ENCODE measurements at regions not wholly inside any gene's neighbourhood (a gene's known extent, or its start where the extent isn't known, plus 50 kb on each side); places are given as distances from the start of the nearest gene placed in this dataset.
"Not testable (repeated sequence)": the region's sequence is repeated elsewhere in the genome, so short reads cannot be mapped to it uniquely, and the experiment has no call there.

- H3K4me1 ChIP-seq, result no peaks in the 10 kb centered on the region
- no peaks in the 10 kb centered on the region for H3K27me3 ChIP-seq
- TF ChIP-seq POLR2A (IDR thresholded peaks at IDR 0.05), result no peak
- no peak for TF ChIP-seq POLR2AphosphoS5 (IDR thresholded peaks at IDR 0.05)
- H3K27ac ChIP-seq, result no peak overlapping the region
- intact Hi-C loops (cut with DNase I), result no loop called here
- H3K4me3 ChIP-seq, result no peak overlapping the region
- 41 to 73% methylated on average over 3 of the region's 3 CpGs for WGBS, 2 donors
- no peaks in the 10 kb centered on the region for H3K36me3 ChIP-seq
- no peak for DNase-seq
- H3K9me3 ChIP-seq, result no peaks in the 10 kb centered on the region
Measured at GRCh38 chr7:65462148-65462716, 88.6 kb downstream of the ZNF92 start.

DNA sequence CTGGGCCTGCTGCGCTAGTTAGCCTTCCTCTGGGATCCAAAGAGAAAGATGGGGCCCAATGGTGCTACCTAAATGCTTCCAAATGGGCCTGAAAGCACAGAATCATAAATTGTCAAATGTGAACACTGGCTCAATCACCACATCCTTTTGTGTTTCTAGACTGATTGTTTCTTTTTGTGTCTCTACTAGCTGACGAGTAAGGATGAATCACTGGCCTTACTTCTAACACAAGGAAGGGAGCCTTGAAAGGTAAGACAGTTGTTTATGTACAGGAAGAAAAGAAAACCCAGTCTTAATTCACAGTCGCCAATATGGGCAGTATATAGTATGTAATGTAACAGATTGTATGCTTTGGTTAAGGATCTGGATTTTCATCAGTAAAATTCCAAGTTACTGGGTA lies 89.5 kb downstream of the ZNF92 start:
- Histone ChIP-seq H3K27ac (no peak overlapping the region), H3K4me1 (no peaks in the 10 kb centered on the region), H3K36me3 (no peaks in the 10 kb centered on the region), H3K4me3 (no peak overlapping the region), H3K27me3 (no peaks in the 10 kb centered on the region), H3K9me3 (no peaks in the 10 kb centered on the region)
- no peak for TF ChIP-seq EP300 (IDR thresholded peaks at IDR 0.05)
- no peak for TF ChIP-seq CTCF (IDR thresholded peaks at IDR 0.05)
- TF ChIP-seq POLR2AphosphoS5 (IDR thresholded peaks at IDR 0.05), result no peak
- TF ChIP-seq POLR2A (IDR thresholded peaks at IDR 0.05), result no peak
- 87 to 92% methylated on average over 3 of the region's 3 CpGs for WGBS, 2 donors
- DNase-seq, result no peak
- intact Hi-C loops (cut with DNase I), result no loop called here

DNA sequence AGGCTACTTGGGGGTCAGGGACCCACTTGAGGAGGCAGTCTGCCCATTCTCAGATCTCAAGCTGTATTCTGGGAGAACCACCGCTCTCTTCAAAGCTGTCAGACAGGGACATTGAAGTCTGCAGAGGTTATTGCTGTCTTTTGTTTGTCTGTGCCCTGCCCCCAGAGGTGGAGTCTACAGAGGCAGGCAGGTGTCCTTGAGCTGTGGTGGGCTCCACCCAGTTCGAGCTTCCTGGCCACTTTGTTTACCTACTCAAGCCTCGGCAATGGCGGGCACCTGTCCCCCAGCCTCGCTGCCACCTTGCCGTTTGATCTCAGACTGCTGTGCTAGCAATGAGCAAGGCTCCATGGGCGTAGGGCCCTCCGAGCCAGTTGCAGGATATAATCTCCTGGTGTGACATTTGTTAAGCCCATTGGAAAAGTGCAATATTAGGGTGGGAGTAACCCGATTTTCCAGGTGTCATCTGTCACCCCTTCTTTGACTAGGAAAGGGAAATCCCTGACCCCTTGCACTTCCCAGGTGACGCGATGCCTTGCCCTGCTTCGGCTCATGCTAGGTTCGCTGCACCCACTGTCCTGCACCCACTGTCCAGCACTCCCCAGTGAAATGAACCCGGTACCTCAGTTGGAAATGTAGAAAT lies 96.4 kb downstream of the ZNF92 start:
- intact Hi-C loops (cut with DNase I); H3K4me1 ChIP-seq; H3K36me3 ChIP-seq; H3K27ac ChIP-seq; H3K9me3 ChIP-seq; H3K4me3 ChIP-seq; H3K27me3 ChIP-seq; DNase-seq: not testable (repeated sequence)
- 75 to 81% methylated on average over 14 of the region's 14 CpGs for WGBS, 2 donors

DNA sequence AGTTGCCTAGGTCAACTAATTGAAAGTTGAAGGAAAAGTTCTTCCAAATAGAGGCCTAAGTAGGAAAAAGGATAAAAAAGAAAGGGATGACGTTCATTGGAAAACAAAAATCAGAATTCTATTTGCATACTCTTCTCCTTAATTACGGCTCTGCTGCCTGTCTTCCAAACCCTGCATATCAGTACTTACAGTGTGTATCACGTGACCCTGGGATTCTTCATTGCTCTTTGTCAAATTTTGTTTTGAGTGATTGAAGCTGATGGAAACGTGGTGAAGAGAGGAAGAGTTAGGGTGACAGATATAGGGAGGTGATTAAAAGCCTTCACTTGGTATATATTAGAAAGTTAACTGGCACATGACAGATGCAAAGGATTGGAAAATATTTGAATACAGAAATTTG lies 97.9 kb downstream of the ZNF92 start:
- DNase-seq, result no peak
- Histone ChIP-seq H3K36me3 (no peaks in the 10 kb centered on the region), H3K9me3 (no peaks in the 10 kb centered on the region), H3K27me3 (no peaks in the 10 kb centered on the region), H3K4me1 (no peaks in the 10 kb centered on the region), H3K4me3 (no peak overlapping the region), H3K27ac (no peak overlapping the region)
- TF ChIP-seq EP300 (IDR thresholded peaks at IDR 0.05), result no peak
- no peak for TF ChIP-seq POLR2AphosphoS5 (IDR thresholded peaks at IDR 0.05)
- TF ChIP-seq POLR2A (IDR thresholded peaks at IDR 0.05), result no peak
- no peak for TF ChIP-seq CTCF (IDR thresholded peaks at IDR 0.05)
- WGBS, 2 donors, result 65% methylated on average over 4 of the region's 4 CpGs
- intact Hi-C loops (cut with DNase I), result no loop called here

DNA sequence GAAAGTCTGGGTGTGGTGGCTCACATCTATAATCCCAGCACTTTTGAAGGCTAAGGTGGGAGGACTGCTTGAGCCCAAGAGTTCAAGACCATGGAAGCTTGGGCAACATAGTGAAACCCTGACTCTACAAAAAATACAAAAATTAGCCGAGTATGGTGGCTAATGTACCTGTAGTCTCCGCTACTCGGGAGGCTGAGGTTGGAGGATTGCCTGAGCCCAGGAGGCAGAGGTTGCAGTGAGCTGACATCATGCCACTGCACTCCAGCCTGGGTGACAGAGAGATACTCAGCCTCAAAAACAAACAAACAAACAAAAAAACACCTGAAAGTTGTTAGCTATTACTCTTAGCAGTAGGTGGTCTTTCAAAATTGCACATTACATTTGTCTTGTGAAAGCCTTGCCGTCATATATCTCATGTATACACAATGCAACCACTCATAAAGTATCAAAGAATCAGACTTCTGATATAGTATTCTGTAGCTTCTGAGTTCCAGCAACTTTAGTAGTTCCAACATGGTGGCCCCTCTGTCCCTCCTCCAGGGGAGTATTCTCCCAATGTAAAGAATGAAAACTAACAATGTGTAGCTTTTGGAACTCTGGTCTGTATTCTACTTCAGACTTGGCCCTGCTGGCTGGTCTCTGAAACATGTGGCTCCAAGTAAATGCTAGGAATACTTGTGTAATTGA lies 101.5 kb downstream of the ZNF92 start:
- Histone ChIP-seq H3K27me3 (peaks cover 0 to 5% (median 0%) of the 10 kb centered on the region in 3 donors), H3K36me3 (no peaks in the 10 kb centered on the region), H3K9me3 (peaks cover 0 to 3% (median 0%) of the 10 kb centered on the region in 4 donors), H3K4me1 (no peaks in the 10 kb centered on the region), H3K4me3 (no peak overlapping the region), H3K27ac (no peak overlapping the region)
- intact Hi-C loops (cut with DNase I), result no loop called here
- TF ChIP-seq POLR2AphosphoS5 (IDR thresholded peaks at IDR 0.05) (no peak), CTCF (IDR thresholded peaks at IDR 0.05) (no peak), POLR2A (IDR thresholded peaks at IDR 0.05) (no peak), EP300 (IDR thresholded peaks at IDR 0.05) (no peak)
- 88 to 90% methylated on average over 4 of the region's 4 CpGs for WGBS, 2 donors
- DNase-seq, result no peak
